ENCODE measurements at regions not wholly inside any gene's neighbourhood (a gene's known extent, or its start where the extent isn't known, plus 50 kb on each side); places are given as distances from the start of the nearest gene placed in this dataset.

GRCh38 chr11:94708176-94708575, 60.0 kb upstream of the AMOTL1 start:
- H3K27me3 ChIP-seq, result no peaks in the 10 kb centered on the region
- TF ChIP-seq POLR2A (IDR thresholded peaks at IDR 0.05), result no peak
- no peak for TF ChIP-seq CTCF (IDR thresholded peaks at IDR 0.05)

GRCh38 chr11:94708642-94709041, 59.5 kb upstream of the AMOTL1 start:
- no peak for DNase-seq
- no peaks in the 10 kb centered on the region for H3K4me1 ChIP-seq (replicated peaks in 1 of 2)
- H3K4me3 ChIP-seq, result no peak overlapping the region
- TF ChIP-seq POLR2A (IDR thresholded peaks at IDR 0.05) (no peak), CTCF (IDR thresholded peaks at IDR 0.05) (no peak)
- intact Hi-C loops (cut with DNase I), result no loop called here
- H3K27ac ChIP-seq, result no peak overlapping the region
- H3K9me3 ChIP-seq (replicated peaks in 1 of 3), result no peaks in the 10 kb centered on the region
- no peaks in the 10 kb centered on the region for H3K27me3 ChIP-seq
- no peaks in the 10 kb centered on the region for H3K36me3 ChIP-seq (replicated peaks in 1 of 2)
- 41 to 66% (median 58%) methylated on average over 4 of the region's 4 CpGs for WGBS, 4 donors

More at GRCh38 chr11:94708176-94708575, 60.0 kb upstream of the AMOTL1 start:
- Histone ChIP-seq H3K9me3 (replicated peaks in 1 of 3) (no peaks in the 10 kb centered on the region), H3K4me3 (no peak overlapping the region), H3K4me1 (replicated peaks in 1 of 2) (no peaks in the 10 kb centered on the region), H3K36me3 (replicated peaks in 1 of 2) (no peaks in the 10 kb centered on the region), H3K27ac (no peak overlapping the region)
- DNase-seq, result no peak
- WGBS, 4 donors, result 87 to 94% (median 92%) methylated on average over 4 of the region's 4 CpGs
- intact Hi-C loops (cut with DNase I), result no loop called here

- TF ChIP-seq POLR2A (IDR thresholded peaks at IDR 0.05), result no peak
- TF ChIP-seq CTCF (IDR thresholded peaks at IDR 0.05), result no peak
- no peak for DNase-seq
- no peak overlapping the region for H3K4me3 ChIP-seq
- H3K9me3 ChIP-seq (replicated peaks in 1 of 3), result no peaks in the 10 kb centered on the region
- H3K27ac ChIP-seq, result no peak overlapping the region
- no peaks in the 10 kb centered on the region for H3K4me1 ChIP-seq (replicated peaks in 1 of 2)
- no peaks in the 10 kb centered on the region for H3K36me3 ChIP-seq (replicated peaks in 1 of 2)
- intact Hi-C loops (cut with DNase I), result no loop called here
- H3K27me3 ChIP-seq, result no peaks in the 10 kb centered on the region
These were observed 52.9 kb upstream of the AMOTL1 start for GRCh38 chr11:94715225-94715624.

GRCh38 chr11:94717667-94718066, 50.5 kb upstream of the AMOTL1 start:
- H3K4me1 ChIP-seq (replicated peaks in 1 of 2), result no peaks in the 10 kb centered on the region
- TF ChIP-seq POLR2A (IDR thresholded peaks at IDR 0.05) (no peak), CTCF (IDR thresholded peaks at IDR 0.05) (no peak)

More at GRCh38 chr11:94717667-94718066, 50.5 kb upstream of the AMOTL1 start:
- intact Hi-C loops (cut with DNase I), result no loop called here
- Histone ChIP-seq H3K9me3 (replicated peaks in 1 of 3) (no peaks in the 10 kb centered on the region), H3K27me3 (no peaks in the 10 kb centered on the region), H3K36me3 (replicated peaks in 1 of 2) (no peaks in the 10 kb centered on the region), H3K27ac (no peak overlapping the region), H3K4me3 (no peak overlapping the region)
- DNase-seq, result no peak
